K562 (cell line): ENCODE measurements at regions not wholly inside any gene's neighbourhood (a gene's known extent, or its start where the extent isn't known, plus 50 kb on each side); places are given as distances from the start of the nearest gene placed in this dataset.

ENCODE experiments used
- ATAC-seq: fragments of 200-7000 bp; cut with Tn5 transposase; 3 replicates; pipeline ENCODE4 v1.9.1; 2020; ENCODE audit warnings: moderate library complexity
- BruUV-seq: library from RNA; stranded (reverse); fragments of 400-500 nt; replicated peaks from 2 replicates; lab custom pipeline; 2021; lab: Mats Ljungman, UMichigan
- CTCF ChIA-PET: fragments of 300-600 bp; formaldehyde crosslinking; extraction: SDS; loops from one replicate; lab custom pipeline; 2021; ENCODE audit warnings: low intra/inter-chr PET ratio; lab: Yijun Ruan, JAX
- POLR2A ChIA-PET: fragments of 300-600, 350-650 bp; sonication (Branson Sonifier 250); formaldehyde crosslinking; extraction: SDS; loops from one replicate; lab custom pipeline; 2021; ENCODE audit warnings: antibody characterized with exemption, inconsistent platforms; lab: Yijun Ruan, JAX
- DNase-seq, 4 experiments: peaks; one replicate each; pipeline versions ENCODE4 v3.0.0 to v3.0.0-alpha.2; 2011 to 2018; ENCODE audit warnings: low spot score in 3 of 4, mixed read lengths in 3 of 4; ENCODE audit errors: extremely low read depth in 1 of 4
- FAIRE-seq: peaks from 2 replicates; lab custom pipeline; 2011; peaks lifted over from hg19 to GRCh38; lab: Jason Lieb, UNC
- H2AFZ ChIP-seq: 2 replicates; pipeline ENCODE4 v1.6.0; 2011; ENCODE audit warnings: low read depth, low read length, control low read depth, inconsistent platforms
- H3K27ac ChIP-seq: fragments of 200-600 bp; 3 replicates; pipeline ENCODE4 v1.8.0; 2011; ENCODE audit warnings: low read depth, mild to moderate bottlenecking, control low read depth, inconsistent platforms, low read length, moderate library complexity, mixed read lengths; ENCODE audit errors: extremely low read depth
- H3K27me3 ChIP-seq, 2 experiments: fragments of 300-600 bp in 1 of 2; 2 replicates in 1 of 2; 3 replicates in 1 of 2; pipeline versions ENCODE4 v1.6.0 to v1.8.0; 2011; ENCODE audit warnings: inconsistent platforms in 2 of 2, low read length in 2 of 2, mild to moderate bottlenecking in 1 of 2, mixed read lengths in 1 of 2, moderate library complexity in 1 of 2; ENCODE audit not compliant: control insufficient read depth in 2 of 2, insufficient read depth in 2 of 2
- H3K36me3 ChIP-seq: fragments of 300-600 bp; 3 replicates; pipeline ENCODE4 v1.8.0; 2011; ENCODE audit warnings: mild to moderate bottlenecking, low read length, inconsistent platforms; ENCODE audit not compliant: control insufficient read depth, insufficient read depth
- H3K4me1 ChIP-seq, 2 experiments: fragments of 200-600 bp in 1 of 2; replicated peaks in 1 of 2; 2 replicates in 1 of 2; 3 replicates in 1 of 2; pipeline versions ENCODE4 v1.5.1 to v1.8.0; 2011; ENCODE audit warnings: inconsistent platforms in 2 of 2, low read length in 2 of 2, mild to moderate bottlenecking in 1 of 2, mixed read lengths in 1 of 2, moderate library complexity in 1 of 2; ENCODE audit not compliant: control insufficient read depth in 2 of 2, insufficient read depth in 2 of 2
- H3K4me2 ChIP-seq: 2 replicates; pipeline ENCODE4 v1.6.1; 2011; ENCODE audit warnings: low read length, control low read depth, inconsistent platforms, mixed read lengths; ENCODE audit not compliant: insufficient read depth
- H3K4me3 ChIP-seq: fragments of 200-600 bp; sonication (generic), shearing (Covaris generic); 2 replicates; pipeline ENCODE4 v1.5.1; 2016; ENCODE audit warnings: control low read depth, inconsistent platforms
- H3K79me2 ChIP-seq: fragments of 200-600 bp; 3 replicates; pipeline ENCODE4 v1.8.0; 2011; ENCODE audit warnings: low read length, inconsistent platforms; ENCODE audit not compliant: control insufficient read depth, insufficient read depth
- H3K9ac ChIP-seq, 2 experiments: 2 replicates each; pipeline versions ENCODE4 v1.6.0 to v1.6.1; 2011; ENCODE audit warnings: low read depth in 2 of 2, low read length in 2 of 2, control low read depth in 1 of 2, inconsistent platforms in 1 of 2, mild to moderate bottlenecking in 1 of 2, mixed read lengths in 1 of 2; ENCODE audit not compliant: insufficient read depth in 1 of 2
- H3K9me1 ChIP-seq: one replicate; pipeline ENCODE4 v1.6.0; 2011; ENCODE audit warnings: inconsistent platforms, mild to moderate bottlenecking, low read length, moderate library complexity; ENCODE audit not compliant: control insufficient read depth, insufficient read depth
- H3K9me3 ChIP-seq: replicated peaks from 2 replicates; pipeline ENCODE4 v1.5.1; 2011; ENCODE audit warnings: low read depth, low read length, inconsistent platforms; ENCODE audit not compliant: control insufficient read depth, insufficient read depth
- H4K20me1 ChIP-seq: replicated peaks from 2 replicates; pipeline ENCODE4 v1.6.1; 2011; ENCODE audit warnings: low read length, inconsistent platforms, mixed read lengths; ENCODE audit not compliant: control insufficient read depth, insufficient read depth
- FOXP4 ChIP-seq: sonication (generic); formaldehyde crosslinking; IDR thresholded peaks from 2 replicates; pipeline ENCODE4 v1.8.0; 2022; ENCODE audit warnings: mild to moderate bottlenecking, missing genetic modification reagents, borderline replicate concordance
- GATAD2A ChIP-seq: fragments of 450-650 bp; IDR thresholded peaks from 2 replicates; pipeline ENCODE4 v1.6.1; 2017
- ILK ChIP-seq: fragments of 450-650 bp; IDR thresholded peaks from 2 replicates; pipeline ENCODE4 v1.6.1; 2016; ENCODE audit warnings: missing genetic modification characterization, low read depth, mild to moderate bottlenecking, missing compliant biosample characterization, moderate library complexity, borderline replicate concordance
- MAZ ChIP-seq, 2 experiments: fragments of 450-650 bp in 1 of 2; sonication (generic) in 1 of 2; formaldehyde crosslinking; IDR thresholded peaks in 1 of 2; conservative IDR thresholded peaks in 1 of 2; 2 replicates each; pipeline versions ENCODE4 v1.4.0 to v1.5.0; 2020; ENCODE audit warnings: mild to moderate bottlenecking in 1 of 2, missing genetic modification reagents in 1 of 2
- MITF ChIP-seq: IDR thresholded peaks from 2 replicates; pipeline ENCODE4 v1.6.1; 2014; ENCODE audit warnings: antibody characterized with exemption
- STAT6 ChIP-seq: sonication (generic); formaldehyde crosslinking; IDR thresholded peaks from 2 replicates; pipeline ENCODE4 v1.8.1; 2023; ENCODE audit warnings: mild to moderate bottlenecking, missing genetic modification reagents
- TEAD1 ChIP-seq, 2 experiments: fragments of 450-650 bp in 1 of 2; sonication (generic) in 1 of 2; formaldehyde crosslinking; IDR thresholded peaks; 2 replicates each; pipeline versions ENCODE4 v1.4.0 to v1.8.0; 2020 to 2022; ENCODE audit warnings: mild to moderate bottlenecking in 2 of 2, missing genetic modification reagents in 1 of 2
- ZFX ChIP-seq: sonication (generic); formaldehyde crosslinking; IDR thresholded peaks from 2 replicates; pipeline ENCODE4 v1.8.0; 2022; ENCODE audit warnings: mild to moderate bottlenecking, missing genetic modification reagents, moderate library complexity
- ZNF146 ChIP-seq: IDR thresholded peaks from one replicate; pipeline ENCODE4 v1.6.1; 2018; ENCODE audit warnings: missing compliant biosample characterization; ENCODE audit not compliant: unreplicated experiment
- ZNF395 ChIP-seq: fragments of 200-800 bp; sonication (Bioruptor generic); IDR thresholded peaks from 2 replicates; pipeline ENCODE4 v1.6.1; 2017; ENCODE audit warnings: missing genetic modification characterization, missing compliant biosample characterization
- ZNF408 ChIP-seq: fragments of 250-450 bp; sonication (Bioruptor Pico); IDR thresholded peaks from 2 replicates; pipeline ENCODE4 v1.4.0; 2020; ENCODE audit warnings: low read depth, mild to moderate bottlenecking, moderate library complexity
- ZNF561 ChIP-seq: fragments of 450-650 bp; formaldehyde crosslinking; conservative IDR thresholded peaks from 2 replicates; pipeline ENCODE4 v1.4.0; 2020; ENCODE audit warnings: mild to moderate bottlenecking, moderate library complexity
- ZNF584 ChIP-seq: fragments of 200-800 bp; sonication (Bioruptor generic); IDR thresholded peaks from 2 replicates; pipeline ENCODE4 v1.6.1; 2016; ENCODE audit warnings: low read depth, mild to moderate bottlenecking, missing genetic modification characterization, missing compliant biosample characterization
- ZNF707 ChIP-seq: fragments of 250-450 bp; sonication (Bioruptor Pico); conservative IDR thresholded peaks from 2 replicates; pipeline ENCODE4 v1.8.0; 2022; ENCODE audit warnings: inconsistent platforms, mild to moderate bottlenecking, moderate library complexity
- ZNF830 ChIP-seq: fragments of 250-450 bp; sonication (Bioruptor Pico); IDR thresholded peaks from 2 replicates; pipeline ENCODE4 v1.5.0; 2021; ENCODE audit warnings: mild to moderate bottlenecking
- WGBS: fragments of 100-300 bp; shearing (Covaris generic); methylation state at CpG from one replicate; pipeline ENCODE4 v1.1.6; 2016; ENCODE audit warnings: low coverage, mixed read lengths; ENCODE audit not compliant: insufficient coverage; ENCODE audit errors: missing lambda C conversion rate; 5-methylcytosine and 5-hydroxymethylcytosine counted together
- in situ Hi-C: fragments of 300-500 bp; cut with MboI; formaldehyde crosslinking; loops from 4 replicates; pipeline ENCODE4 v1.15.0; 2018; ENCODE audit warnings: inconsistent platforms, mixed read lengths
- intact Hi-C: fragments of 100-400 bp; cut with micrococcal nuclease; formaldehyde crosslinking; loops from 2 replicates; pipeline ENCODE4 v1.14.2; 2022

- in situ Hi-C loops (no loop called here), intact Hi-C loops (no loop called here)
- Histone ChIP-seq H3K79me2 (no peaks in the 10 kb centered on the region), H3K27me3 (peaks cover 0 to 6% of the 10 kb centered on the region in 2 experiments; a peak in 1 of 5 replicates), H3K9me1 (no peaks in the 10 kb centered on the region), H3K4me3 (no peak overlapping the region), H4K20me1 (no peaks in the 10 kb centered on the region), H3K4me1 (no peaks in the 10 kb centered on the region; a peak in 1 of 5 replicates), H3K36me3 (no peaks in the 10 kb centered on the region), H2AFZ (no peak overlapping the region), H3K9ac (no peak overlapping the region), H3K9me3 (no peaks in the 10 kb centered on the region), H3K27ac (no peak overlapping the region), H3K4me2 (no peak overlapping the region)
- ATAC-seq, result no peak
- no peak for DNase-seq
- no TSS peak for BruUV-seq
- 0% methylated on average over 4 of the region's 4 CpGs for WGBS
- POLR2A ChIA-PET, result no interaction called here
- no peak for FAIRE-seq
- CTCF ChIA-PET, result no interaction called here
- TF ChIP-seq ZNF395, result no peak
- TF ChIP-seq STAT6 (CRISPR knock-in tag), result no peak
- no peak for TF ChIP-seq ZNF408 (CRISPR knock-in tag)
- TF ChIP-seq ZNF146, result no peak
- no peak for TF ChIP-seq ZNF561 (CRISPR knock-in tag)
- TF ChIP-seq MITF, result no peak
- no peak for TF ChIP-seq ZFX
- no peak for TF ChIP-seq ZNF830 (CRISPR knock-in tag)
- no peak for TF ChIP-seq TEAD1 (CRISPR knock-in tag; IDR thresholded peaks at IDR 0.05)
- TF ChIP-seq FOXP4 (CRISPR knock-in tag), result no peak
- TF ChIP-seq GATAD2A, result no peak
- no peak for TF ChIP-seq ZNF584 (CRISPR knock-in tag)
- TF ChIP-seq MAZ (CRISPR knock-in tag; conservative IDR thresholded peaks at IDR 0.05 in 1 of 2, IDR thresholded peaks at IDR 0.05 in 1 of 2), result no peak
- TF ChIP-seq ZNF707 (CRISPR knock-in tag), result no peak
- no peak for TF ChIP-seq ILK
Observed at GRCh38 chr5:39619168-39619818, 194.5 kb upstream of the DAB2 start.
